HepG2 (cell line): ENCODE measurements at regions not wholly inside any gene's neighbourhood (a gene's known extent, or its start where the extent isn't known, plus 50 kb on each side); places are given as distances from the start of the nearest gene placed in this dataset.

Source experiments
- ATAC-seq: fragments of 200-7000 bp; cut with Tn5 transposase; 3 replicates; pipeline ENCODE4 v1.9.1; 2020; ENCODE audit warnings: mild to moderate bottlenecking, moderate library complexity
- BruUV-seq: library from RNA; stranded (reverse); fragments of 400-500 nt; replicated peaks from 2 replicates; lab custom pipeline; 2021; lab: Mats Ljungman, UMichigan
- CTCF ChIA-PET: fragments of 300-600 bp; formaldehyde crosslinking; extraction: SDS; loops from one replicate; lab custom pipeline; 2021; ENCODE audit warnings: low total read pairs, inconsistent platforms, low intra/inter-chr PET ratio; lab: Yijun Ruan, JAX
- POLR2A ChIA-PET: fragments of 350-600 bp; sonication (Branson Sonifier 250); formaldehyde crosslinking; loops from one replicate; lab custom pipeline; 2020; ENCODE audit warnings: antibody characterized with exemption, inconsistent platforms; lab: Yijun Ruan, JAX
- DNase-seq: peaks from one replicate; pipeline ENCODE4 v3.0.0-alpha.2; 2015; ENCODE audit warnings: low spot score
- FAIRE-seq: peaks from 3 replicates; lab custom pipeline; 2011; peaks lifted over from hg19 to GRCh38; lab: Jason Lieb, UNC
- H2AFZ ChIP-seq: one replicate; pipeline ENCODE4 v1.6.1; 2011; ENCODE audit warnings: low read length, inconsistent platforms
- H3K27ac ChIP-seq: fragments of 300-600 bp; 3 replicates; pipeline ENCODE4 v1.8.0; 2011; ENCODE audit warnings: mixed run types, mild to moderate bottlenecking, mixed read lengths, low read length, inconsistent platforms; ENCODE audit not compliant: insufficient read depth; ENCODE audit errors: extremely low read length
- H3K27me3 ChIP-seq, 2 experiments: fragments of 200-600 bp in 1 of 2; 2 replicates in 1 of 2; 3 replicates in 1 of 2; pipeline versions ENCODE4 v1.6.0 to v1.8.0; 2011; ENCODE audit warnings: low read length in 2 of 2, mild to moderate bottlenecking in 2 of 2, moderate library complexity in 2 of 2, inconsistent platforms in 1 of 2; ENCODE audit not compliant: insufficient read depth in 2 of 2, control insufficient read depth in 1 of 2
- H3K36me3 ChIP-seq, 2 experiments: fragments of 200-600 bp in 1 of 2; replicated peaks in 1 of 2; 2 replicates in 1 of 2; 3 replicates in 1 of 2; pipeline versions ENCODE4 v1.5.1 to v1.8.0; 2011; ENCODE audit warnings: low read length in 2 of 2, inconsistent platforms in 1 of 2; ENCODE audit not compliant: insufficient read depth in 2 of 2, control insufficient read depth in 1 of 2
- H3K4me1 ChIP-seq: 2 replicates; pipeline ENCODE4 v1.5.1; 2012; ENCODE audit warnings: low read length, inconsistent platforms; ENCODE audit not compliant: insufficient read depth
- H3K4me2 ChIP-seq: 2 replicates; pipeline ENCODE4 v1.6.0; 2011; ENCODE audit warnings: low read depth, low read length, inconsistent platforms
- H3K4me3 ChIP-seq, 3 experiments: fragments of 200-600 bp in 1 of 3; sonication (generic), shearing (Covaris generic) in 1 of 3; replicated peaks in 1 of 3; 2 replicates each; pipeline ENCODE4 v1.5.1; 2011 to 2016; ENCODE audit warnings: low read length in 3 of 3, inconsistent platforms in 2 of 3, low read depth in 2 of 3, mild to moderate bottlenecking in 2 of 3, control low read depth in 1 of 3, mixed read lengths in 1 of 3; ENCODE audit not compliant: insufficient read depth in 1 of 3
- H3K79me2 ChIP-seq: one replicate; pipeline ENCODE4 v1.6.1; 2011; ENCODE audit warnings: low read length, inconsistent platforms; ENCODE audit not compliant: insufficient read depth
- H3K9ac ChIP-seq: 2 replicates; pipeline ENCODE4 v1.6.0; 2011; ENCODE audit warnings: mild to moderate bottlenecking, low read depth, low read length, inconsistent platforms; ENCODE audit not compliant: insufficient read depth
- H3K9me3 ChIP-seq: 2 replicates; pipeline ENCODE4 v1.5.1; 2012; ENCODE audit warnings: mild to moderate bottlenecking, low read length
- H4K20me1 ChIP-seq: 2 replicates; pipeline ENCODE4 v1.6.0; 2011; ENCODE audit warnings: inconsistent platforms, mild to moderate bottlenecking, low read length, moderate library complexity; ENCODE audit not compliant: insufficient read depth
- CCAR2 ChIP-seq: fragments of 200-400 bp; formaldehyde crosslinking; optimal IDR thresholded peaks from 2 replicates; pipeline ENCODE3; 2018; ENCODE audit warnings: low read depth, mild to moderate bottlenecking, low read length, moderate library complexity
- JARID2 ChIP-seq: sonication (generic); formaldehyde crosslinking; IDR thresholded peaks from 2 replicates; pipeline ENCODE4 v1.8.1; 2023; ENCODE audit warnings: missing genetic modification reagents, inconsistent platforms; ENCODE audit not compliant: insufficient replicate concordance
- KLF6 ChIP-seq: IDR thresholded peaks from 2 replicates; pipeline ENCODE4 v1.8.0; 2016; ENCODE audit warnings: missing biosample characterization, missing genetic modification reagents
- WIZ ChIP-seq: sonication (generic); formaldehyde crosslinking; IDR thresholded peaks from 2 replicates; pipeline ENCODE4 v1.5.1; 2020; ENCODE audit warnings: mild to moderate bottlenecking, missing genetic modification reagents
- ZNF143 ChIP-seq: sonication (generic); formaldehyde crosslinking; IDR thresholded peaks from 2 replicates; pipeline ENCODE4 v1.4.0; 2020; ENCODE audit warnings: missing genetic modification reagents
- ZNF251 ChIP-seq: sonication (generic); formaldehyde crosslinking; IDR thresholded peaks from 2 replicates; pipeline ENCODE4 v1.9.0; 2021; ENCODE audit warnings: mild to moderate bottlenecking, missing genetic modification reagents
- ZNF468 ChIP-seq: sonication (generic); formaldehyde crosslinking; IDR thresholded peaks from 2 replicates; pipeline ENCODE4 v1.8.0; 2022; ENCODE audit warnings: mild to moderate bottlenecking, moderate library complexity, missing genetic modification reagents
- ZNF720 ChIP-seq: sonication (generic); formaldehyde crosslinking; IDR thresholded peaks from 2 replicates; pipeline ENCODE4 v1.4.0; 2020; ENCODE audit warnings: missing genetic modification reagents
- WGBS: methylation state at CpG from one replicate; pipeline ENCODE4 v1.1.6; 2017; ENCODE audit warnings: low lambda C conversion rate; 5-methylcytosine and 5-hydroxymethylcytosine counted together
- in situ Hi-C: cut with HindIII; loops from 2 replicates; pipeline ENCODE4 v1.10.0; 2017; ENCODE audit warnings: low pct_unique_long_range_greater_than_20kb; ENCODE audit not compliant: extremely low pct_ligation_motif_present
- intact Hi-C: fragments of 100-400 bp; cut with micrococcal nuclease; formaldehyde crosslinking; loops from one replicate; pipeline ENCODE4 v1.10.0; 2022; ENCODE audit not compliant: unreplicated experiment
- TF ChIP-seq, protein P1 (sequence below): sonication (generic); formaldehyde crosslinking; IDR thresholded peaks from 2 replicates; pipeline ENCODE4 v1.4.0; 2020; ENCODE audit warnings: missing genetic modification reagents
- TF ChIP-seq, protein P2 (sequence below): sonication (generic); formaldehyde crosslinking; IDR thresholded peaks from 2 replicates; pipeline ENCODE4 v1.4.0; 2020; ENCODE audit warnings: mild to moderate bottlenecking, missing genetic modification reagents
- TF ChIP-seq, protein P3 (sequence below): sonication (generic); formaldehyde crosslinking; IDR thresholded peaks from 2 replicates; pipeline ENCODE4 v1.5.1; 2020; ENCODE audit warnings: missing genetic modification reagents, mild to moderate bottlenecking, borderline replicate concordance
- TF ChIP-seq, protein P4 (sequence below): sonication (generic); formaldehyde crosslinking; IDR thresholded peaks from 2 replicates; pipeline ENCODE4 v1.4.0; 2020; ENCODE audit warnings: missing genetic modification reagents, borderline replicate concordance
- TF ChIP-seq, protein P5 (sequence below): sonication (generic); formaldehyde crosslinking; IDR thresholded peaks from 2 replicates; pipeline ENCODE4 v1.9.0; 2021; ENCODE audit warnings: missing genetic modification reagents, mild to moderate bottlenecking, borderline replicate concordance
- TF ChIP-seq, protein P6 (sequence below): sonication (generic); formaldehyde crosslinking; IDR thresholded peaks from 2 replicates; pipeline ENCODE4 v1.4.0; 2020; ENCODE audit warnings: missing genetic modification reagents; ENCODE audit errors: not compliant biosample characterization
- TF ChIP-seq, protein P7 (sequence below): IDR thresholded peaks from 2 replicates; pipeline ENCODE4 v1.6.1; 2016; ENCODE audit warnings: low read depth, borderline replicate concordance

DNA sequence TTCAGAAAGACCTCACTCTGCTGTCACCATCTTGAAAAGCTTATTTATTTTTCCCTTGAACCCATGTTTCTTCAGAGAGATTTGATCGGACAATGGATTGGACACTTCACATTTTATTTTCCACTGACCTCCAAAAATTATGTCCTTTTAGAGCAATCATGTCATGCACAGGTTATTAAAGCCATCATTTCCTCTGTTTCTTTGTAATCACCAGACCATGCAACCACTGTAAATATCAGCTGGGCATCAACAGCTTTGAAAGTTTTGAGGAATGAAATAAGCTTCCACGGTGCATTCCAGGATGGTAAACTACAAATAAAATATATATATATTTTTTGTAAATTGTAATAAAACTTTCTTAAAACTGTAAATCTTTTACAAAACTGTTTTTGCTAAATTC, 144.1 kb upstream of the ADAMTS5 start:
- Histone ChIP-seq H3K79me2 (no peaks in the 10 kb centered on the region), H4K20me1 (no peaks in the 10 kb centered on the region), H3K27me3 (no peaks in the 10 kb centered on the region), H3K4me2 (no peak overlapping the region), H2AFZ (no peak overlapping the region), H3K9ac (no peak overlapping the region), H3K4me1 (no peaks in the 10 kb centered on the region), H3K27ac (no peak overlapping the region), H3K36me3 (no peaks in the 10 kb centered on the region), H3K9me3 (peaks cover 96% of the 10 kb centered on the region), H3K4me3 (no peak overlapping the region)
- no TSS peak for BruUV-seq
- ATAC-seq (no peak), DNase-seq (no peak), FAIRE-seq (no peak)
- CTCF ChIA-PET, result no interaction called here
- WGBS, result 26% methylated on average over 2 of the region's 2 CpGs
- in situ Hi-C loops (no loop called here), intact Hi-C loops (no loop called here)
- POLR2A ChIA-PET, result no interaction called here
- TF ChIP-seq ZNF251 (no peak), WIZ (CRISPR knock-in tag) (no peak), JARID2 (CRISPR knock-in tag) (no peak), ZNF468 (CRISPR knock-in tag) (no peak), KLF6 (CRISPR knock-in tag) (no peak), ZNF143 (no peak), ZNF720 (CRISPR knock-in tag) (no peak), CCAR2 (no peak)
- TF ChIP-seq, protein P1, sequence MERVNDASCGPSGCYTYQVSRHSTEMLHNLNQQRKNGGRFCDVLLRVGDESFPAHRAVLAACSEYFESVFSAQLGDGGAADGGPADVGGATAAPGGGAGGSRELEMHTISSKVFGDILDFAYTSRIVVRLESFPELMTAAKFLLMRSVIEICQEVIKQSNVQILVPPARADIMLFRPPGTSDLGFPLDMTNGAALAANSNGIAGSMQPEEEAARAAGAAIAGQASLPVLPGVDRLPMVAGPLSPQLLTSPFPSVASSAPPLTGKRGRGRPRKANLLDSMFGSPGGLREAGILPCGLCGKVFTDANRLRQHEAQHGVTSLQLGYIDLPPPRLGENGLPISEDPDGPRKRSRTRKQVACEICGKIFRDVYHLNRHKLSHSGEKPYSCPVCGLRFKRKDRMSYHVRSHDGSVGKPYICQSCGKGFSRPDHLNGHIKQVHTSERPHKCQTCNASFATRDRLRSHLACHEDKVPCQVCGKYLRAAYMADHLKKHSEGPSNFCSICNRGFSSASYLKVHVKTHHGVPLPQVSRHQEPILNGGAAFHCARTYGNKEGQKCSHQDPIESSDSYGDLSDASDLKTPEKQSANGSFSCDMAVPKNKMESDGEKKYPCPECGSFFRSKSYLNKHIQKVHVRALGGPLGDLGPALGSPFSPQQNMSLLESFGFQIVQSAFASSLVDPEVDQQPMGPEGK (CRISPR knock-in tag), result no peak
- TF ChIP-seq, protein P2, sequence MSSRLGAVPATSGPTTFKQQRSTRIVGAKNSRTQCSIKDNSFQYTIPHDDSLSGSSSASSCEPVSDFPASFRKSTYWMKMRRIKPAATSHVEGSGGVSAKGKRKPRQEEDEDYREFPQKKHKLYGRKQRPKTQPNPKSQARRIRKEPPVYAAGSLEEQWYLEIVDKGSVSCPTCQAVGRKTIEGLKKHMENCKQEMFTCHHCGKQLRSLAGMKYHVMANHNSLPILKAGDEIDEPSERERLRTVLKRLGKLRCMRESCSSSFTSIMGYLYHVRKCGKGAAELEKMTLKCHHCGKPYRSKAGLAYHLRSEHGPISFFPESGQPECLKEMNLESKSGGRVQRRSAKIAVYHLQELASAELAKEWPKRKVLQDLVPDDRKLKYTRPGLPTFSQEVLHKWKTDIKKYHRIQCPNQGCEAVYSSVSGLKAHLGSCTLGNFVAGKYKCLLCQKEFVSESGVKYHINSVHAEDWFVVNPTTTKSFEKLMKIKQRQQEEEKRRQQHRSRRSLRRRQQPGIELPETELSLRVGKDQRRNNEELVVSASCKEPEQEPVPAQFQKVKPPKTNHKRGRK (CRISPR knock-in tag), result no peak
- TF ChIP-seq, protein P3, sequence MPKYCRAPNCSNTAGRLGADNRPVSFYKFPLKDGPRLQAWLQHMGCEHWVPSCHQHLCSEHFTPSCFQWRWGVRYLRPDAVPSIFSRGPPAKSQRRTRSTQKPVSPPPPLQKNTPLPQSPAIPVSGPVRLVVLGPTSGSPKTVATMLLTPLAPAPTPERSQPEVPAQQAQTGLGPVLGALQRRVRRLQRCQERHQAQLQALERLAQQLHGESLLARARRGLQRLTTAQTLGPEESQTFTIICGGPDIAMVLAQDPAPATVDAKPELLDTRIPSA (CRISPR knock-in tag), result no peak
- TF ChIP-seq, protein P4, sequence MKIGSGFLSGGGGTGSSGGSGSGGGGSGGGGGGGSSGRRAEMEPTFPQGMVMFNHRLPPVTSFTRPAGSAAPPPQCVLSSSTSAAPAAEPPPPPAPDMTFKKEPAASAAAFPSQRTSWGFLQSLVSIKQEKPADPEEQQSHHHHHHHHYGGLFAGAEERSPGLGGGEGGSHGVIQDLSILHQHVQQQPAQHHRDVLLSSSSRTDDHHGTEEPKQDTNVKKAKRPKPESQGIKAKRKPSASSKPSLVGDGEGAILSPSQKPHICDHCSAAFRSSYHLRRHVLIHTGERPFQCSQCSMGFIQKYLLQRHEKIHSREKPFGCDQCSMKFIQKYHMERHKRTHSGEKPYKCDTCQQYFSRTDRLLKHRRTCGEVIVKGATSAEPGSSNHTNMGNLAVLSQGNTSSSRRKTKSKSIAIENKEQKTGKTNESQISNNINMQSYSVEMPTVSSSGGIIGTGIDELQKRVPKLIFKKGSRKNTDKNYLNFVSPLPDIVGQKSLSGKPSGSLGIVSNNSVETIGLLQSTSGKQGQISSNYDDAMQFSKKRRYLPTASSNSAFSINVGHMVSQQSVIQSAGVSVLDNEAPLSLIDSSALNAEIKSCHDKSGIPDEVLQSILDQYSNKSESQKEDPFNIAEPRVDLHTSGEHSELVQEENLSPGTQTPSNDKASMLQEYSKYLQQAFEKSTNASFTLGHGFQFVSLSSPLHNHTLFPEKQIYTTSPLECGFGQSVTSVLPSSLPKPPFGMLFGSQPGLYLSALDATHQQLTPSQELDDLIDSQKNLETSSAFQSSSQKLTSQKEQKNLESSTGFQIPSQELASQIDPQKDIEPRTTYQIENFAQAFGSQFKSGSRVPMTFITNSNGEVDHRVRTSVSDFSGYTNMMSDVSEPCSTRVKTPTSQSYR (CRISPR knock-in tag), result no peak
- TF ChIP-seq, protein P5, sequence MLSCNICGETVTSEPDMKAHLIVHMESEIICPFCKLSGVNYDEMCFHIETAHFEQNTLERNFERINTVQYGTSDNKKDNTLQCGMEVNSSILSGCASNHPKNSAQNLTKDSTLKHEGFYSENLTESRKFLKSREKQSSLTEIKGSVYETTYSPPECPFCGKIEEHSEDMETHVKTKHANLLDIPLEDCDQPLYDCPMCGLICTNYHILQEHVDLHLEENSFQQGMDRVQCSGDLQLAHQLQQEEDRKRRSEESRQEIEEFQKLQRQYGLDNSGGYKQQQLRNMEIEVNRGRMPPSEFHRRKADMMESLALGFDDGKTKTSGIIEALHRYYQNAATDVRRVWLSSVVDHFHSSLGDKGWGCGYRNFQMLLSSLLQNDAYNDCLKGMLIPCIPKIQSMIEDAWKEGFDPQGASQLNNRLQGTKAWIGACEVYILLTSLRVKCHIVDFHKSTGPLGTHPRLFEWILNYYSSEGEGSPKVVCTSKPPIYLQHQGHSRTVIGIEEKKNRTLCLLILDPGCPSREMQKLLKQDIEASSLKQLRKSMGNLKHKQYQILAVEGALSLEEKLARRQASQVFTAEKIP, result no peak
- TF ChIP-seq, protein P6, sequence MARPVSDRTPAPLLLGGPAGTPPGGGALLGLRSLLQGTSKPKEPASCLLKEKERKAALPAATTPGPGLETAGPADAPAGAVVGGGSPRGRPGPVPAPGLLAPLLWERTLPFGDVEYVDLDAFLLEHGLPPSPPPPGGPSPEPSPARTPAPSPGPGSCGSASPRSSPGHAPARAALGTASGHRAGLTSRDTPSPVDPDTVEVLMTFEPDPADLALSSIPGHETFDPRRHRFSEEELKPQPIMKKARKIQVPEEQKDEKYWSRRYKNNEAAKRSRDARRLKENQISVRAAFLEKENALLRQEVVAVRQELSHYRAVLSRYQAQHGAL (CRISPR knock-in tag), result no peak
- TF ChIP-seq, protein P7, sequence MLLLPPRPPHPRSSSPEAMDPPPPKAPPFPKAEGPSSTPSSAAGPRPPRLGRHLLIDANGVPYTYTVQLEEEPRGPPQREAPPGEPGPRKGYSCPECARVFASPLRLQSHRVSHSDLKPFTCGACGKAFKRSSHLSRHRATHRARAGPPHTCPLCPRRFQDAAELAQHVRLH (CRISPR knock-in tag), result no peak
